ENCODE measurements at regions not wholly inside any gene's neighbourhood (a gene's known extent, or its start where the extent isn't known, plus 50 kb on each side); places are given as distances from the start of the nearest gene placed in this dataset.

GRCh38 chr20:10963717-10964266 is 290.0 kb upstream of the JAG1 start:
- H3K36me3 ChIP-seq (ENCODE audit: control insufficient read depth, insufficient read depth, low read length), result no peaks in the 10 kb centered on the region
- intact Hi-C loops (cut with micrococcal nuclease; ENCODE audit: unreplicated experiment), result no loop called here
- ChIA-PET POLR2A (no interaction called here), CTCF (no interaction called here)
- H3K4me1 ChIP-seq (ENCODE audit: control insufficient read depth, insufficient read depth, low read length), result no peaks in the 10 kb centered on the region; the same call in 1 of the 2 replicates
- H3K27ac ChIP-seq (ENCODE audit: low read length), result no peak overlapping the region
- DNase-seq (ENCODE audit: low read depth, low spot score) (no peak), ATAC-seq (no peak)
- H3K27me3 ChIP-seq (ENCODE audit: control insufficient read depth, insufficient read depth, low read length), result no peaks in the 10 kb centered on the region
- H3K9me3 ChIP-seq (ENCODE audit: control insufficient read depth, insufficient read depth, low read depth, low read length), result no peaks in the 10 kb centered on the region
- in situ Hi-C loops (cut with HindIII; ENCODE audit: low pct_unique_long_range_greater_than_20kb, low sequenced_read_pairs), result no loop called here
- TF ChIP-seq CTCF (IDR thresholded peaks at IDR 0.05) (no peak), REST (IDR thresholded peaks at IDR 0.05; ENCODE audit: insufficient read depth in 1 of 2, low read depth in 2 of 2, low read length in 1 of 2) (no peak), POLR2AphosphoS5 (IDR thresholded peaks at IDR 0.05; ENCODE audit: low read depth, low read length) (no peak), TCF7L2 (IDR thresholded peaks at IDR 0.05; ENCODE audit: low read depth, low read length) (no peak), SIN3A (IDR thresholded peaks at IDR 0.05; ENCODE audit: borderline replicate concordance, insufficient read depth, low read depth, low read length) (no peak)
- H3K4me3 ChIP-seq (ENCODE audit: low read depth in 2 of 2, low read length in 2 of 2), result no peak overlapping the region
- BruUV-seq (replicated peaks), result no TSS peak

GRCh38 chr20:10965936-10966470 is 292.2 kb upstream of the JAG1 start:
- no peak for DNase-seq (ENCODE audit: low read depth, low spot score)

More at GRCh38 chr20:10965936-10966470, 292.2 kb upstream of the JAG1 start:
- Histone ChIP-seq H3K27ac (ENCODE audit: low read length) (no peak overlapping the region), H3K27me3 (ENCODE audit: control insufficient read depth, insufficient read depth, low read length) (no peaks in the 10 kb centered on the region), H3K36me3 (ENCODE audit: control insufficient read depth, insufficient read depth, low read length) (no peaks in the 10 kb centered on the region), H3K4me3 (ENCODE audit: low read depth in 2 of 2, low read length in 2 of 2) (no peak overlapping the region), H3K4me1 (ENCODE audit: control insufficient read depth, insufficient read depth, low read length) (no peaks in the 10 kb centered on the region; the same call in 1 of the 2 replicates), H3K9me3 (ENCODE audit: control insufficient read depth, insufficient read depth, low read depth, low read length) (no peaks in the 10 kb centered on the region)
- TF ChIP-seq POLR2AphosphoS5 (IDR thresholded peaks at IDR 0.05; ENCODE audit: low read depth, low read length) (no peak), CTCF (IDR thresholded peaks at IDR 0.05) (no peak), TCF7L2 (IDR thresholded peaks at IDR 0.05; ENCODE audit: low read depth, low read length) (no peak), SIN3A (IDR thresholded peaks at IDR 0.05; ENCODE audit: borderline replicate concordance, insufficient read depth, low read depth, low read length) (no peak), REST (IDR thresholded peaks at IDR 0.05; ENCODE audit: insufficient read depth in 1 of 2, low read depth in 2 of 2, low read length in 1 of 2) (no peak)
- in situ Hi-C loops (cut with HindIII; ENCODE audit: low pct_unique_long_range_greater_than_20kb, low sequenced_read_pairs), result no loop called here
- intact Hi-C loops (cut with micrococcal nuclease; ENCODE audit: unreplicated experiment), result no loop called here
- no peak for ATAC-seq
- ChIA-PET CTCF (no interaction called here), POLR2A (no interaction called here)
- BruUV-seq (replicated peaks), result no TSS peak

All from Panc1 (cell line).